GM12878 (cell line): ENCODE measurements at regions not wholly inside any gene's neighbourhood (a gene's known extent, or its start where the extent isn't known, plus 50 kb on each side); places are given as distances from the start of the nearest gene placed in this dataset.

Experiments used
- ATAC-seq: fragments of 200-7000 bp; cut with Tn5 transposase; 3 replicates; pipeline ENCODE4 v1.9.1; 2020; ENCODE audit warnings: mild to moderate bottlenecking, moderate library complexity
- BruUV-seq: library from RNA; stranded (reverse); fragments of 400-500 nt; replicated peaks from 2 replicates; lab custom pipeline; 2021; lab: Mats Ljungman, UMichigan
- CTCF ChIA-PET: fragments of 300-600 bp; sonication (Branson Sonifier 250); formaldehyde crosslinking; extraction: SDS; loops from one replicate; lab custom pipeline; 2021; ENCODE audit warnings: inconsistent platforms; lab: Yijun Ruan, JAX
- POLR2A ChIA-PET: fragments of 350-600 bp; formaldehyde crosslinking; extraction: SDS; loops from one replicate; lab custom pipeline; 2021; ENCODE audit warnings: inconsistent platforms; lab: Charles Lee
- RAD21 ChIA-PET: fragments of 300-600 bp; sonication (Branson Sonifier 250); formaldehyde crosslinking; loops from one replicate; lab custom pipeline; 2023; ENCODE audit warnings: antibody characterized with exemption; ENCODE audit not compliant: unreplicated experiment; lab: Charles Lee
- SMC1A ChIA-PET: fragments of 300-600 bp; sonication (Branson Sonifier 250); formaldehyde crosslinking; loops from one replicate; lab custom pipeline; 2023; ENCODE audit not compliant: unreplicated experiment, uncharacterized antibody; lab: Charles Lee
- DNase-seq: peaks from one replicate; pipeline ENCODE4 v3.0.0-alpha.2; 2011; ENCODE audit warnings: low read depth, low spot score
- FAIRE-seq: peaks from 3 replicates; lab custom pipeline; 2011; peaks lifted over from hg19 to GRCh38; lab: Jason Lieb, UNC
- H2AFZ ChIP-seq: 2 replicates; pipeline ENCODE4 v1.6.0; 2011; ENCODE audit warnings: low read depth, low read length, control low read depth; ENCODE audit not compliant: control insufficient read depth
- H3K27ac ChIP-seq: 2 replicates; pipeline ENCODE4 v1.5.1; 2011; ENCODE audit warnings: control low read depth; ENCODE audit not compliant: control insufficient read depth, insufficient read depth
- H3K27me3 ChIP-seq, 2 experiments: replicated peaks in 1 of 2; 2 replicates each; pipeline versions ENCODE4 v1.6.0 to v1.6.1; 2011; ENCODE audit warnings: low read length in 1 of 2; ENCODE audit not compliant: control insufficient read depth in 2 of 2, insufficient read depth in 2 of 2
- H3K36me3 ChIP-seq, 2 experiments: 2 replicates each; pipeline ENCODE4 v1.5.1; 2011; ENCODE audit warnings: low read length in 1 of 2; ENCODE audit not compliant: control insufficient read depth in 2 of 2, insufficient read depth in 2 of 2
- H3K4me1 ChIP-seq: 2 replicates; pipeline ENCODE4 v1.6.1; 2011; ENCODE audit warnings: mild to moderate bottlenecking, low read length, moderate library complexity, mixed read lengths; ENCODE audit not compliant: control insufficient read depth, insufficient read depth
- H3K4me2 ChIP-seq: 2 replicates; pipeline ENCODE4 v1.6.0; 2011; ENCODE audit warnings: control low read depth; ENCODE audit not compliant: control insufficient read depth, insufficient read depth
- H3K4me3 ChIP-seq: fragments of 200-600 bp; sonication (generic); 2 replicates; pipeline ENCODE4 v1.5.1; 2016
- H3K79me2 ChIP-seq: 2 replicates; pipeline ENCODE4 v1.6.0; 2011; ENCODE audit warnings: low read length; ENCODE audit not compliant: control insufficient read depth, insufficient read depth
- H3K9ac ChIP-seq: 2 replicates; pipeline ENCODE4 v1.8.0; 2011; ENCODE audit warnings: low read length, control low read depth, mixed read lengths; ENCODE audit not compliant: control insufficient read depth, insufficient read depth
- H3K9me3 ChIP-seq: replicated peaks from 3 replicates; pipeline ENCODE4 v1.5.1; 2011; ENCODE audit warnings: mild to moderate bottlenecking, low read length; ENCODE audit not compliant: control insufficient read depth, insufficient read depth
- H4K20me1 ChIP-seq: 2 replicates; pipeline ENCODE4 v1.6.0; 2011; ENCODE audit not compliant: control insufficient read depth, insufficient read depth
- CTCF ChIP-seq, 3 experiments: IDR thresholded peaks in 2 of 3; conservative IDR thresholded peaks in 1 of 3; 2 replicates each; pipeline ENCODE4 v1.5.1; 2011; ENCODE audit warnings: low read depth in 3 of 3, low read length in 3 of 3, mild to moderate bottlenecking in 3 of 3, control low read depth in 2 of 3, moderate library complexity in 2 of 3, inconsistent platforms in 1 of 3, mixed read lengths in 1 of 3; ENCODE audit not compliant: control insufficient read depth in 2 of 3, insufficient read depth in 1 of 3; ENCODE audit errors: extremely low read depth in 1 of 3
- CUX1 ChIP-seq: IDR thresholded peaks from 2 replicates; pipeline ENCODE4 v1.6.1; 2012; ENCODE audit warnings: improper control_type of control experiment, low read depth, low read length; ENCODE audit not compliant: insufficient replicate concordance
- ETV6 ChIP-seq, 2 experiments: fragments of 450-650 bp in 1 of 2; IDR thresholded peaks in 1 of 2; conservative IDR thresholded peaks in 1 of 2; 2 replicates each; pipeline ENCODE4 v1.6.1; 2014; ENCODE audit warnings: antibody characterized with exemption in 1 of 2, borderline replicate concordance in 1 of 2, low read depth in 1 of 2, mild to moderate bottlenecking in 1 of 2, moderate library complexity in 1 of 2
- KLF5 ChIP-seq: fragments of 450-650 bp; IDR thresholded peaks from 2 replicates; pipeline ENCODE4 v1.6.1; 2014; ENCODE audit warnings: mild to moderate bottlenecking; ENCODE audit not compliant: partially characterized antibody
- MAX ChIP-seq: IDR thresholded peaks from 2 replicates; pipeline ENCODE4 v1.6.1; 2012; ENCODE audit warnings: low read depth, low read length, improper control_type of control experiment
- MXI1 ChIP-seq: fragments of 150-350 bp; IDR thresholded peaks from 2 replicates; pipeline ENCODE4 v1.6.1; 2011; ENCODE audit warnings: low read depth, mild to moderate bottlenecking, inconsistent platforms, low read length, improper control_type of control experiment
- MYC ChIP-seq: IDR thresholded peaks from 2 replicates; pipeline ENCODE4 v1.6.1; 2011; ENCODE audit warnings: mild to moderate bottlenecking, low read length, moderate library complexity, inconsistent platforms; ENCODE audit not compliant: insufficient read depth, insufficient replicate concordance, insufficient read length, severe bottlenecking
- NBN ChIP-seq: fragments of 450-650 bp; IDR thresholded peaks from 2 replicates; pipeline ENCODE4 v1.6.1; 2016
- NR2C1 ChIP-seq: fragments of 450-650 bp; IDR thresholded peaks from 2 replicates; pipeline ENCODE4 v1.6.1; 2017; ENCODE audit warnings: antibody characterized with exemption, mild to moderate bottlenecking, moderate library complexity
- PAX5 ChIP-seq: IDR thresholded peaks from 2 replicates; pipeline ENCODE4 v1.6.1; 2011; ENCODE audit warnings: low read depth, low read length, borderline replicate concordance
- TCF7 ChIP-seq: IDR thresholded peaks from 2 replicates; pipeline ENCODE4 v1.6.1; 2014; ENCODE audit warnings: antibody characterized with exemption, borderline replicate concordance
- in situ Hi-C: fragments of 300-500 bp; cut with MboI; formaldehyde crosslinking; loops from 9 replicates; pipeline ENCODE4 v1.14.3; 2018; ENCODE audit warnings: mixed read lengths
- intact Hi-C: fragments of 100-400 bp; cut with micrococcal nuclease; formaldehyde crosslinking; loops from one replicate; pipeline ENCODE4 v1.14.2; 2022; ENCODE audit not compliant: unreplicated experiment
- TF ChIP-seq, protein P1 (sequence below): fragments of 450-650 bp; IDR thresholded peaks from 2 replicates; pipeline ENCODE4 v1.6.1; 2017; ENCODE audit warnings: mild to moderate bottlenecking
- TF ChIP-seq, protein P2 (sequence below): IDR thresholded peaks from 2 replicates; pipeline ENCODE4 v1.6.1; 2011; ENCODE audit warnings: borderline replicate concordance, low read depth, mild to moderate bottlenecking, moderate library complexity, mixed read lengths, low read length; ENCODE audit not compliant: insufficient read depth; ENCODE audit errors: extremely low read length

GRCh38 chr6:113736978-113737377 is 120.2 kb upstream of the MARCKS start:
- TF ChIP-seq NR2C1 (no peak), CUX1 (no peak), CTCF (IDR thresholded peaks at IDR 0.05 in 2 of 3, conservative IDR thresholded peaks at IDR 0.05 in 1 of 3; ENCODE audit: control insufficient read depth in 2 of 3, extremely low read depth in 1 of 3, insufficient read depth in 1 of 3, low read depth in 3 of 3, low read length in 3 of 3) (no peak), MYC (no peak), MAX (no peak), MXI1 (no peak), KLF5 (no peak), ETV6 (conservative IDR thresholded peaks at IDR 0.05 in 1 of 2, IDR thresholded peaks at IDR 0.05 in 1 of 2; ENCODE audit: borderline replicate concordance in 1 of 2, low read depth in 1 of 2) (no peak), NBN (no peak), TCF7 (no peak), PAX5 (no peak)
- TF ChIP-seq, protein P1, sequence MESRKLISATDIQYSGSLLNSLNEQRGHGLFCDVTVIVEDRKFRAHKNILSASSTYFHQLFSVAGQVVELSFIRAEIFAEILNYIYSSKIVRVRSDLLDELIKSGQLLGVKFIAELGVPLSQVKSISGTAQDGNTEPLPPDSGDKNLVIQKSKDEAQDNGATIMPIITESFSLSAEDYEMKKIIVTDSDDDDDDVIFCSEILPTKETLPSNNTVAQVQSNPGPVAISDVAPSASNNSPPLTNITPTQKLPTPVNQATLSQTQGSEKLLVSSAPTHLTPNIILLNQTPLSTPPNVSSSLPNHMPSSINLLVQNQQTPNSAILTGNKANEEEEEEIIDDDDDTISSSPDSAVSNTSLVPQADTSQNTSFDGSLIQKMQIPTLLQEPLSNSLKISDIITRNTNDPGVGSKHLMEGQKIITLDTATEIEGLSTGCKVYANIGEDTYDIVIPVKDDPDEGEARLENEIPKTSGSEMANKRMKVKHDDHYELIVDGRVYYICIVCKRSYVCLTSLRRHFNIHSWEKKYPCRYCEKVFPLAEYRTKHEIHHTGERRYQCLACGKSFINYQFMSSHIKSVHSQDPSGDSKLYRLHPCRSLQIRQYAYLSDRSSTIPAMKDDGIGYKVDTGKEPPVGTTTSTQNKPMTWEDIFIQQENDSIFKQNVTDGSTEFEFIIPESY, result no peak
- TF ChIP-seq, protein P2, sequence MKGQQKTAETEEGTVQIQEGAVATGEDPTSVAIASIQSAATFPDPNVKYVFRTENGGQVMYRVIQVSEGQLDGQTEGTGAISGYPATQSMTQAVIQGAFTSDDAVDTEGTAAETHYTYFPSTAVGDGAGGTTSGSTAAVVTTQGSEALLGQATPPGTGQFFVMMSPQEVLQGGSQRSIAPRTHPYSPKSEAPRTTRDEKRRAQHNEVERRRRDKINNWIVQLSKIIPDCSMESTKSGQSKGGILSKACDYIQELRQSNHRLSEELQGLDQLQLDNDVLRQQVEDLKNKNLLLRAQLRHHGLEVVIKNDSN, result no peak
- ATAC-seq (no peak), DNase-seq (no peak), FAIRE-seq (no peak)
- no peaks in the 10 kb centered on the region; the same call in 2 of the 3 replicates for H3K9me3 ChIP-seq
- intact Hi-C loops (no loop called here), in situ Hi-C loops (no loop called here)
- no peak overlapping the region for H2AFZ ChIP-seq
- H3K79me2 ChIP-seq, result no peaks in the 10 kb centered on the region
- POLR2A ChIA-PET, result no interaction called here
- no peaks in the 10 kb centered on the region for H3K36me3 ChIP-seq
- H3K9ac ChIP-seq, result no peak overlapping the region
- no peaks in the 10 kb centered on the region for H3K4me1 ChIP-seq
- no peaks in the 10 kb centered on the region for H4K20me1 ChIP-seq
- CTCF ChIA-PET, result no interaction called here
- no TSS peak for BruUV-seq
- no peak overlapping the region for H3K4me3 ChIP-seq
- H3K4me2 ChIP-seq, result no peak overlapping the region
- H3K27ac ChIP-seq, result no peak overlapping the region
- SMC1A ChIA-PET, result interaction anchor here (1.0 to 3.2 kb wide), 2 partner anchors 9 kb away, joined by 3 to 15 read pairs; no protein-coding TSS in a partner anchor
- no peaks in the 10 kb centered on the region for H3K27me3 ChIP-seq
- RAD21 ChIA-PET, result no interaction called here
